Nephron progenitor cell (in vitro differentiated cells): ENCODE measurements at regions not wholly inside any gene's neighbourhood (a gene's known extent, or its start where the extent isn't known, plus 50 kb on each side); places are given as distances from the start of the nearest gene placed in this dataset.
"Not testable (repeated sequence)": the region's sequence is repeated elsewhere in the genome, so short reads cannot be mapped to it uniquely, and the experiment has no call there.

ENCODE experiments used
- DNase-seq: peaks from one replicate; pipeline ENCODE4 v3.0.0; 2021
- H3K27ac Mint-ChIP-seq: 2 replicates; pipeline ENCODE4 v1.8.0; 2021; ENCODE audit warnings: mild to moderate bottlenecking, moderate library complexity, mixed read lengths
- H3K27me3 Mint-ChIP-seq: 2 replicates; pipeline ENCODE4 v1.8.0; 2021; ENCODE audit warnings: mild to moderate bottlenecking, low read depth, mixed read lengths; ENCODE audit not compliant: poor library complexity
- H3K36me3 Mint-ChIP-seq: 2 replicates; pipeline ENCODE4 v1.8.0; 2021; ENCODE audit warnings: low read depth, mixed read lengths
- H3K4me1 Mint-ChIP-seq: 2 replicates; pipeline ENCODE4 v1.8.0; 2021; ENCODE audit warnings: mixed read lengths
- H3K4me3 Mint-ChIP-seq: 2 replicates; pipeline ENCODE4 v1.8.0; 2021; ENCODE audit warnings: mild to moderate bottlenecking, moderate library complexity, mixed read lengths
- H3K9me3 Mint-ChIP-seq: 2 replicates; pipeline ENCODE4 v1.8.0; 2021; ENCODE audit warnings: mild to moderate bottlenecking, moderate library complexity, mixed read lengths
- CTCF ChIP-seq: fragments of 200-600 bp; sonication (generic); IDR thresholded peaks from 2 replicates; pipeline ENCODE4 v1.5.0; 2021; ENCODE audit warnings: antibody characterized with exemption

DNA sequence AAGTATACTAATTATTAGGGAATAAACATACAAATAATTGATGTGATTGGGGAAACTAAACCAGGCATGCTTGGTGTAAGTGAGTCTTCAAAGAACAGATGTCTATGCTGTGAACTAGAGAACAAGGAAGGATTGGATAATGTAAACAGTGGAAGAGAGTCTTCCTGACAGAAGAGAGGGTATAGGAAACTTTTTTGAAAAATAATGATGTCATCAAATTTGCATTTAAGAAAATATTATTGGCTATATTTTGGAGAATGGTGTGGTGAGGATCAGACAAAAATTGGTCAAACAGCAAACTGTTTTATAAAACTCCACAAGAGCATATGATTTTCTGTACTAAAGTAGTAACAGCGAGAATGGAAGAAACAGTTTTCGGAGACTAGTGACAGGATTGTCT is 537.7 kb downstream of the TRAM1L1 start:
- Mint-ChIP-seq H3K27ac (no peak overlapping the region), H3K27me3 (peaks cover 2% of the 10 kb centered on the region), H3K4me3 (no peak overlapping the region), H3K36me3 (no peaks in the 10 kb centered on the region), H3K9me3 (no peaks in the 10 kb centered on the region), H3K4me1 (no peaks in the 10 kb centered on the region)
- no peak for DNase-seq
- no peak for TF ChIP-seq CTCF

DNA sequence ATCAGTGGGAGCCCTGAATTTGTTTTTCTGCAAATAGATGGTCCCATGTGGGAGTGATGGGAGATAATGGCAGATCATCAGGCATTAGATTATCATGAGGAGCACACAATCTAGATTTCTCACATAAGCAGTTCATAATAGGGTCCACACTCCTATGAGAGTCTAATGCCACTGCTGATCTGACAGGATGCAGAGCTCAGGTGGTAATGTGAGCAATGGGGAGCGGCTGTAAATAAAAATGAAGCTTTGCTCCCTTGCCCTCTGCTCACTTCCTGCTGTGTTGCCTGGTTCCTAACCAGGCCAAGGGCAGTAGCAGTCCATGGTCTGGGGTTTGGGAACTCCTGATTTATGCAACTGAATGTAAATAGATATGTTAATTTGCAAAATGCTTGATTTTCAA is 538.6 kb downstream of the TRAM1L1 start:
- H3K27me3 Mint-ChIP-seq = no peaks in the 10 kb centered on the region
- H3K36me3 Mint-ChIP-seq = no peaks in the 10 kb centered on the region
- H3K4me3 Mint-ChIP-seq = no peak overlapping the region
- DNase-seq = no peak
- no peak for TF ChIP-seq CTCF
- H3K4me1 Mint-ChIP-seq = no peaks in the 10 kb centered on the region
- H3K9me3 Mint-ChIP-seq = no peaks in the 10 kb centered on the region
- no peak overlapping the region for H3K27ac Mint-ChIP-seq

- DNase-seq = no peak
- H3K27me3 Mint-ChIP-seq = no peaks in the 10 kb centered on the region
- no peaks in the 10 kb centered on the region for H3K9me3 Mint-ChIP-seq
- H3K4me1 Mint-ChIP-seq = no peaks in the 10 kb centered on the region
- no peak overlapping the region for H3K4me3 Mint-ChIP-seq
- no peak overlapping the region for H3K27ac Mint-ChIP-seq
- TF ChIP-seq CTCF = no peak
- H3K36me3 Mint-ChIP-seq = no peaks in the 10 kb centered on the region
Measured at GRCh38 chr4:116544946-116545345, 540.4 kb downstream of the TRAM1L1 start.

- H3K9me3 Mint-ChIP-seq = no peaks in the 10 kb centered on the region
- H3K36me3 Mint-ChIP-seq = no peaks in the 10 kb centered on the region
- H3K27ac Mint-ChIP-seq = no peak overlapping the region
- no peaks in the 10 kb centered on the region for H3K4me1 Mint-ChIP-seq
- no peak overlapping the region for H3K4me3 Mint-ChIP-seq
- no peaks in the 10 kb centered on the region for H3K27me3 Mint-ChIP-seq
- DNase-seq = no peak
- no peak for TF ChIP-seq CTCF
Measured at GRCh38 chr4:116539744-116540143, 545.6 kb downstream of the TRAM1L1 start.

DNA sequence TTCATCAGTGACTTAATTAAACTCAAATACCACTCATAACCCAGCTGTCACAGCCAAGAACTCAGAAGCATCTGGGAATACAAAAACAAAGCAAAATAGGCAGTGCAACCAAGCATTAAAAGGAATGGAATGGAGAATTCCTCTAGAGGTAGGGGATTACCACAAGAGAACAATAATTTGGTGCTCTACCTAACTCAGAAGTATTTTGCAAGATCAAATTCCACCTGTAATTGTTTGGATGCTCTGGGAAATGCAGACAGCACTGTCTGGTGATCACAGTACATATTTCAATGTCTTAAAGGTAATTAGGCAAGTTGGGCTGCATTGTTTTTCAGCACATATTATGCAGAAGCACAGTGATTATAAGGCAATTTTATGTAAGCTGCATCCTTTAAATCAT is 547.5 kb downstream of the TRAM1L1 start:
- DNase-seq = no peak
- no peaks in the 10 kb centered on the region for H3K27me3 Mint-ChIP-seq
- no peaks in the 10 kb centered on the region for H3K9me3 Mint-ChIP-seq
- H3K4me1 Mint-ChIP-seq = no peaks in the 10 kb centered on the region
- H3K27ac Mint-ChIP-seq = no peak overlapping the region
- H3K4me3 Mint-ChIP-seq = no peak overlapping the region
- no peaks in the 10 kb centered on the region for H3K36me3 Mint-ChIP-seq
- TF ChIP-seq CTCF = no peak

DNA sequence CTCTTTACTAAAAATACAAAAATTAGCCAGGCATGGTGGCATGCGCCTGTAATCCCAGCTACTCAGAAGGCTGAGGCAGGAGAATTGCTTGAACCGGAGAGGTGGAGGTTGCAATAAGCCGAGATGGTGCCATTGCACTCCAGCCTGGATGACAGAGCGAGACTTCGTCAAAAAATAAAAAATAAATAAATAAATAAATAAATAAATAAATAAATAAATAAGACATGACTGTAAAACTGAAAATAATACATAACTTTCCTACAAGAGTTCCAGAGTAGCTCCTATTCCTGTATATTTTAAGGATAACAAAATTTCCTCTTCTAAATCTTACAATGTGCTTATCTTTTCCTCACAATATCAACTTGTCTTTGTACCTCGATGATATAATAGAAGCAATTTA is 549.4 kb downstream of the TRAM1L1 start:
- H3K4me1 Mint-ChIP-seq, H3K27ac Mint-ChIP-seq, H3K4me3 Mint-ChIP-seq, DNase-seq, H3K27me3 Mint-ChIP-seq, H3K36me3 Mint-ChIP-seq, H3K9me3 Mint-ChIP-seq: not testable (repeated sequence)
